Heart left ventricle (tissue), 16 donors: ENCODE measurements at regions not wholly inside any gene's neighbourhood (a gene's known extent, or its start where the extent isn't known, plus 50 kb on each side); places are given as distances from the start of the nearest gene placed in this dataset.
A peak's percentile ranks its signal among the peaks of the same experiment; 100 is the strongest.

Source experiments
- ATAC-seq, 4 donors: fragments of 200-7000 bp; cut with Tn5 transposase; one replicate each; pipeline ENCODE4 v1.9.1; 2020 to 2022; ENCODE audit warnings: moderate library complexity in 4 of 4, mild to moderate bottlenecking in 3 of 4, moderate number of reproducible peaks in 1 of 4
- DNase-seq, 5 donors: peaks; one replicate each; pipeline ENCODE4 v3.0.0-alpha.2; 2020
- H3K27ac ChIP-seq, 12 donors: fragments of 200-600 bp; sonication (generic) in 4 of 12; one replicate each; pipeline versions ENCODE4 v1.5.0 to v1.8.0; 2016 to 2022; ENCODE audit warnings: mild to moderate bottlenecking in 2 of 12
- H3K27me3 ChIP-seq, 9 donors: fragments of 200-600 bp; sonication (generic) in 2 of 9; one replicate each; pipeline versions ENCODE4 v1.5.1 to v1.8.0; 2016 to 2022; ENCODE audit warnings: mild to moderate bottlenecking in 3 of 9
- H3K36me3 ChIP-seq, 9 donors: fragments of 200-600 bp; sonication (generic) in 2 of 9; one replicate each; pipeline versions ENCODE4 v1.5.0 to v1.8.0; 2018 to 2022; ENCODE audit warnings: mild to moderate bottlenecking in 2 of 9
- H3K4me1 ChIP-seq, 12 donors: fragments of 200-600 bp; sonication (generic) in 4 of 12; one replicate each; pipeline versions ENCODE4 v1.5.0 to v1.8.0; 2016 to 2022; ENCODE audit warnings: mild to moderate bottlenecking in 3 of 12
- H3K4me3 ChIP-seq, 12 donors: fragments of 200-600 bp; sonication (generic) in 4 of 12; one replicate each; pipeline versions ENCODE4 v1.5.0 to v1.8.0; 2017 to 2022; ENCODE audit warnings: mild to moderate bottlenecking in 9 of 12, moderate library complexity in 4 of 12
- H3K9me3 ChIP-seq, 12 donors: fragments of 200-600 bp; sonication (generic) in 4 of 12; one replicate each; pipeline versions ENCODE4 v1.5.0 to v1.8.0; 2016 to 2022; ENCODE audit warnings: mild to moderate bottlenecking in 1 of 12
- CTCF ChIP-seq, 12 donors: fragments of 200-600 bp; sonication (generic) in 4 of 12; IDR thresholded peaks; one replicate each; pipeline versions ENCODE4 v1.5.0 to v1.8.0; 2018 to 2022; ENCODE audit warnings: antibody characterized with exemption in 12 of 12, mild to moderate bottlenecking in 5 of 12
- POLR2A ChIP-seq, 2 donors: fragments of 450-650 bp; IDR thresholded peaks; one replicate each; pipeline ENCODE4 v1.6.1; 2017; ENCODE audit warnings: antibody characterized with exemption in 2 of 2, mild to moderate bottlenecking in 2 of 2, moderate library complexity in 2 of 2
- WGBS, 4 donors: extraction: QIAGEN DNeasy Blood & Tissue Kit in 2 of 4; methylation state at CpG; one replicate each; pipeline versions ENCODE4 v1.1.5 to v1.1.7; 2013 to 2018; 5-methylcytosine and 5-hydroxymethylcytosine counted together
- intact Hi-C, 10 donors: fragments of 100-400 bp; cut with DNase I; formaldehyde crosslinking; loops; one replicate each; pipeline versions ENCODE4 v1.11.1 to v1.14.2; 2022
- donor health status: ischemic (EF 13 %, LVEDD 7.1; RV severe dilation, severe dysfunction).
- donor health status: healthy with polysubstance abuse.
- donor health status: DM: no; HTN: yes; CAD: no.
- donor health status: DM: no; HTN: no; CAD: no.
- donor health status: ischemic (EF 25% LVEDD 6.9; RV normal size, moderate dysfunction).
- donor health status: ischemic (EF 25% LVEDD 5.7; RV mildly dilated, moderate dysfunction).
- donor health status: healthy.
- donor health status: DM: yes; HTN: yes; CAD: no.
- donor health status: ischemic (EF 35%, LVEDD 5.7; RV mildly dilated, moderate dysfunction).
- donor health status: nonischemic (EF 11% LVEDD 7.7; RV severe dilation, severe dysfunction).
- donor health status: DM: yes; HTN: yes; CAD: no.
- donor health status: PGD.
- donor health status: ischemic (EF 29% LVEDD 5.4; RV normal size, mild dysfunction).
- donor health status: nonischemic (EF 23%, LVEDD 6.1; RV moderate dilation, normal function).

DNA sequence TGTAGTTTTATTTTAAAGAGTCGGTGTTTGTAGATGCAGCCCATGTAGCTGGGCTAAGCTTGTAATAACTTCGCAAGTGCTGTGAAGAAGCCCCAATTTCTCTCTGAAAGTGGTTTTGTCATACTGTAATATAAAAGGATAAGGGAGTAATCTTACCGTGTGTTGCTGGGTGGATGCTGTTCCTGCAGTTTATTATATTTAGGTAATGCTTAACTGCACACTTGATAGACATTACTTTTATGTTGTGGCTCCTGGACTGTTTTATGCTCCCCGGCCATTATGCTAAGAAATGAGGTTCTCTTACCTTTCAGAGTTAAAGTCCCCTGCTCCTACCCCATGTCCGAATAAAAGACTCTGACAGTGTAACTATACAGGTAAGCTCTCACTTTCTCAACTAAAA, 789.4 kb downstream of the RPA4 start:
- Histone ChIP-seq H3K36me3 (no peaks in the 10 kb centered on the region), H3K4me1 (no peaks in the 10 kb centered on the region), H3K4me3 (no peak overlapping the region), H3K27me3 (peaks cover 0 to 9% (median 0%) of the 10 kb centered on the region in 9 donors), H3K9me3 (no peaks in the 10 kb centered on the region), H3K27ac (no peak overlapping the region)
- ATAC-seq (no peak), DNase-seq (no peak)
- 92 to 95% (median 93%) methylated on average over 5 of the region's 5 CpGs for WGBS, 4 donors
- intact Hi-C loops, result no loop called here
- no peak for TF ChIP-seq CTCF (IDR thresholded peaks at IDR 0.05)
- TF ChIP-seq POLR2A (IDR thresholded peaks at IDR 0.05), result no peak

DNA sequence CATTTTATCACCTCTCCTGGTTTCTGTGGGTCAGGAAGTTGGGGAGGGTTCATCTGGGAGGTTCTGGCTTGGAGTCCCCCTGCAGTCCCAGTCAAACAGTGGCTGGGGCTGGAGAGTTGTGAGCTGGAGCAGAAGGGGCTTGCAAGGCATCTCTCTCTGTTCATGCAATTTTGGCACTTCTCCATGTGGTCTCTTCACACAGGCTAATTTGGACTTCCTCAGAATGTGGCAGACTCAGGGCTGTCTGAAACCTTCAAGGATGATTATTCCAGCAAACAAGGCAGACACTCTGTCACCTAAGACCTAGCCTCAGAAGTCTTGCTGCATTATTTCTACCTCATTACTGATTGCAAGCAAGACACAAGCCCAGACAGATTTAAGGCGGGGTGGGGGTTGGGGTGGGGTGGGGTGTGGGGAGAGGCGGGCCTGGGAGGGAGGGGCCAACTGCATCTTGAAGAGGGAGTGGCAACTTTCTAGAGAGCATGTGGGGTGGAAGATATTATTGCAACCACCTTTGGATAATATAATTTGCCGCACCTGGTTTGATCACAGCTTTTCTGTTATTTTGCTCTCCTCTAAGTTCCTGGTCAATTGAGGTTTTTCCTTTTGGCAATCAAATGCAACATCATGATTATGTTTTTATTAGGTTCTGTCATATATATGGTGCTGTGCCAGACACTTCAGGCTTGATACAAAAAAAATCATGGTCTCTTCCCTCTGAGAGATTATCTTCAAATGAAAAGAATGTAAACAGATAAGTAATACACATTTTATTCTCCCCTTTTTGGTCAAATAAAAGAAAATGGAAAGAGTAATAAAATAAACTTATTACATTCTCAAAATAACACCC, 799.5 kb downstream of the RPA4 start:
- Histone ChIP-seq H3K27me3 (peaks cover 0 to 5% (median 0%) of the 10 kb centered on the region in 9 donors), H3K4me1 (no peaks in the 10 kb centered on the region), H3K4me3 (no peak overlapping the region), H3K27ac (no peak overlapping the region), H3K9me3 (peaks cover 0 to 4% (median 0%) of the 10 kb centered on the region in 12 donors), H3K36me3 (no peaks in the 10 kb centered on the region)
- TF ChIP-seq POLR2A (IDR thresholded peaks at IDR 0.05) (no peak), CTCF (IDR thresholded peaks at IDR 0.05) (no peak)
- DNase-seq, result no peak
- intact Hi-C loops, result loop anchor here in 2 of 10 donors (10.0 kb wide), 1 partner anchor 918 kb away; no protein-coding TSS in a partner anchor
- no peak for ATAC-seq
- 66 to 88% (median 76%) methylated on average over 3 of the region's 3 CpGs for WGBS, 4 donors

- no peaks in the 10 kb centered on the region for H3K27me3 ChIP-seq
- no peak overlapping the region for H3K4me3 ChIP-seq
- no peak for DNase-seq
- H3K9me3 ChIP-seq, result no peaks in the 10 kb centered on the region
- 50 to 67% (median 52%) methylated on average over 4 of the region's 4 CpGs for WGBS, 4 donors
- intact Hi-C loops, result loop anchor here in 2 of 10 donors (10.0 kb wide), 1 partner anchor 921 kb away; no protein-coding TSS in a partner anchor
- H3K36me3 ChIP-seq, result no peaks in the 10 kb centered on the region
- TF ChIP-seq POLR2A (IDR thresholded peaks at IDR 0.05) (no peak), CTCF (IDR thresholded peaks at IDR 0.05) (peak in 11 of 12 donors; percentile 19 to 52 (median 35))
- H3K27ac ChIP-seq, result no peak overlapping the region
- H3K4me1 ChIP-seq, result no peaks in the 10 kb centered on the region
- ATAC-seq, result no peak
Measured at GRCh38 chrX:97685753-97686152, 802.0 kb downstream of the RPA4 start.

DNA sequence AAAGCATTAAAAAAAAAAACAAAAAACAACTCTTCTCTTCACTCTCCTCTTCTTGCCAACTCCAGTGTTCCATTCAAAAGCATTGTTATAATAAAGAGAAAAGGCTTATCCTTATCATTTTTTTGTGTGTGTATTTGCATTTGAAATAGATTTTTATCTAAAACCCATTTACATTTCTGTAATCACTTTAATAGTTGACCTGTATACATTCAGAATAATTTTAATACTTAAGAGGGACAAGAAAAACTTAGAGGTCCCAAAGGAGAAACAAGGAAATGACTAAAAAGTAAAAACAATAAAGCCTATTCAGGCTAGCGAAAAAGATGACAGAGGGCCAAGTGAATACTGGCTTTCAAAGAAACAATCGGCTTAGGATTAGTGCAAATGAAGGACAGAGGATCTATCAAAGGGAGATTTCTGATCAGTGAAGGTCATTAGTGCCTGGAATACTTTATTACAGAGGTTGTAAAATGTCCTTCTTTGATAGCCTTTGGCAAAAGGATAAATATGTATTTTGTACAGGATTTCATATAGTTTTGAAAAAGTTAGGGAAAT, 808.3 kb downstream of the RPA4 start:
- Histone ChIP-seq H3K4me1 (peaks cover 0 to 4% (median 0%) of the 10 kb centered on the region in 12 donors), H3K27ac (no peak overlapping the region), H3K9me3 (peaks cover 0 to 2% (median 0%) of the 10 kb centered on the region in 12 donors), H3K36me3 (no peaks in the 10 kb centered on the region), H3K27me3 (peaks cover 0 to 6% (median 0%) of the 10 kb centered on the region in 9 donors), H3K4me3 (no peak overlapping the region)
- intact Hi-C loops, result no loop called here
- ATAC-seq, result no peak
- DNase-seq, result no peak
- WGBS, 4 donors, result 27 to 49% (median 32%) methylated on average over 2 of the region's 2 CpGs
- TF ChIP-seq CTCF (IDR thresholded peaks at IDR 0.05), result no peak
- no peak for TF ChIP-seq POLR2A (IDR thresholded peaks at IDR 0.05)
